ENCODE measurements at regions not wholly inside any gene's neighbourhood (a gene's known extent, or its start where the extent isn't known, plus 50 kb on each side); places are given as distances from the start of the nearest gene placed in this dataset.
"Not testable (repeated sequence)": the region's sequence is repeated elsewhere in the genome, so short reads cannot be mapped to it uniquely, and the experiment has no call there.

DNA sequence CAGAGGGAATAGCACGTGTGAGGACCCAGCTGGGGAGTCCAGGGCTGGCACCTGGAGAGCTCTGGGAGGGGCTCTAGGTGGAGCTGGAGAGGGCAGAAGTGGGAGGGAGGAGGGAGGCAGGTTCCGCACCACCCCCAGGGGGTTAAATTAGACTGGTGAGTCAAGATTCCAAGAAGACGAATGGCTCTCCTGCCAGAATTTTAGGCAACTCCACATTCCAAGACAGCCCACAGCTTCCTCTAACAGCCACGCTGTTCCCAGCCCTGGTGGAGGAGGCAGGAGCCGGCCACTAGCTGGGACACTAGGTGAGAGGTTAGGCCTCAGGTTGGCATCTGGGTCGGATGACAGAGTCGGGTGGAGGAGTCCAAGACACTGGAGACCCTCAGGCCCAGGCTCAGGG, 60.2 kb downstream of the TFAP2C start:
- peak; percentile 67 for DNase-seq (ENCODE audit: low read depth)

DNA sequence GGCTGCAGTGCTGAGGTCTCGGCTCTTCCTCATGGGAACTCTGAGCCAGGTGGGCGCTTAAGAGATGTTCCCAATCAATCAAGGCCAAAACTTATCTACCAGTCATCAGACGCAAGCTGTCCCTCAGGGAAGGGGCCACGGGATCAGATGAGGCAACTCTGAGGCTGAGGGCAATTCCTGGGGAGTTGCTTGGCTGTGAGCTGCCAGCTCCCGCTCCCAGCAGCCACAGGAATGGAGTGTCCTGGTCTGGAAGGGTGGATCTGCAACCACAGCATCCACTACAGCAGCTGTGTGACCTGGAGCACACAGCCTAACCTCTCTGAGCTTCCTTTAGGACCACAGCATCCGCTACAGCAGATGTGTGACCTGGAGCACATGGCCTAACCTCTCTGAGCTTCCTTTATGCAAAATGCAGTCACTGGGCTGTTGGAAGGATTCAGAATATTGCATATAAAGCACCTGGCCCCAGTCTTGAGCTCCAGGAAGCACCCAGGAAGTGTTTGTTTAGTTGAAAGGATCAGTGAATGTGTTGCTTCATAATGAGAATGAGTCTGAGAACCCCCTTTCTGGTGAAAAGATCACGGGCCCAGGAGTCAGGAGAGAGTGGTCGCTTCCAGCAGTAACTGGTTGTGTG, 60.9 kb downstream of the TFAP2C start:
- peak; percentile 64 for DNase-seq (ENCODE audit: low read depth)

DNA sequence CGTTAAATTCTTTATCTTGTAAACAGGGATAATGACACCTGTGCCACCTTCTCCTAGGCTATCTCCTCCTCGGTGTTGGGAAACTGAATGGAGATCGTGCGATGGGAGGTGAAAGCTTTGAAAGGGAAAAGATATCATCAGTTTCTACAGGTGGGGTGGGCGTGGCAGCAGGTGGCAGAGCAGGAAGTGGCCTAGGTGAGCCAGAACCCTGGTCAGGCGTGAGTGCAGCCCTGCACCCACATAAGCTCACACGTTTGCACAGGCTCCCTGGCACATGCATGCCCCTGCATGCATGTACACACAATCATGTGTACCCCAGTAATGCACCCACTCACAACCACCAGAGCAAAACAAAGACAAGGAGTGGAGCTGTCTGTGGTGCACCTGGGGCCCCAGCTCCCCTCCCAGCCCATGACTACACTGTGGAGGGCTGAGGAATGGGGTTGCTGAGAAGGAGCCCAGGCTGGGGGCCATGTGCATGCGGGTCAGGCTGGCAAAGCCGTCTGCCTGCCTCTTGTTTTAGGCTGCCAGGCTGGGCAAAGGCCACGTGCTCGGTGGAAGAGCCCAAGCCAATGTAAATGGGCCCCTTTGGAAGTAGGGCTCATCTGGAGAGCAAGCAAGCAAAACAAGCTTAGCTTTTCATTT, 61.5 kb downstream of the TFAP2C start:
- no peak for DNase-seq (ENCODE audit: low read depth)

DNA sequence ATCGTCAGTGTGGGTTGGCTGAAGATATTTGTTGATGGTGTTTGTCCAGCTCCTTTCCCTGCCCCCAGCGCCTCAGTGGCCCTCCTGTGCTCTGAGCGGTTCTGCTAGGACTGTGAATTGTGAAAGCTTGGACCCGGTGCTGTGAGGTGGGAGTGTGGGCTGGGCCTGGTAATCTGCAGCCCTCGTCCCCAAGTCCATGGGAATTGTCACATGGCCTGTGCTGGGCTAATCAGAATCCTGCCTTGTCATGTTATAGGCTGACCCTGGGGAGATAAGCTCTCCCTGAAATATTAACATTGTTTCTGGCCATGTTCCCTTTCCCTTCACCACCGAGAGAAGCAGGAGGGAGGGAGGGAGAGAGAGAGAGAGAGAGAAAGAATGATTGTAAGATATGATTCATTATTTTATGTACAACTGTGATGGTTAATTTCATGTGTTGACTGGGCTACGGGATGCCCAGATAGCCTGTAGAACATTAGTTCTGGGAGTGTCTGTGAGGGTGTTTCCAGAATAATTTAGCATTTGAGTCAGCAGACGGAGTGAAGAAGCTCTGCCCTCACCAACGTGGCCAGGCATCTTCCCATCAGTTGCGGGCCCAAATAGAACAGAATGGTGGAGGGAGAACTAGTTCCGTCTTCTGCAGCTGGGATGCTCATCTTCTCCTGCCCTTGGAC, 62.4 kb downstream of the TFAP2C start:
- DNase-seq (ENCODE audit: low read depth) = no peak

DNA sequence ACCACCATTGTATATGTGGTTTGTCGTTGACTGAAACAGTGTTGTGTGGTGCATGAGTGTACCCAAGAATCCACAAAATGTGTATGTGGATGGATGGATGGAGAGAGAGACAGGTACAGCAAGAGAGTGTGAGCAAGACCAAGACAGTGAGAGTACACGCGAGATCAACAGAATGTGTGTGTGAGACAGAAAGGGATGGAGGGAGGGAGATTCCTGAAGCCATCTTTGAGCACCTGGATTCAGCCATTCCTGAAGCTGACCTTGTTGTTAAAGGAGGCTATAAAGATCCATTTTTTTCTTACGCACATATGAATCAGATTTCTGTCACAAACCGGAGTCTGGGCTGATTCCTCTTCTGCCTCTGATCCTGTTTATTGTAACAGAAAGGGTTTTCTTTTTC, 64.1 kb downstream of the TFAP2C start:
- no peak for DNase-seq (ENCODE audit: low read depth)

DNA sequence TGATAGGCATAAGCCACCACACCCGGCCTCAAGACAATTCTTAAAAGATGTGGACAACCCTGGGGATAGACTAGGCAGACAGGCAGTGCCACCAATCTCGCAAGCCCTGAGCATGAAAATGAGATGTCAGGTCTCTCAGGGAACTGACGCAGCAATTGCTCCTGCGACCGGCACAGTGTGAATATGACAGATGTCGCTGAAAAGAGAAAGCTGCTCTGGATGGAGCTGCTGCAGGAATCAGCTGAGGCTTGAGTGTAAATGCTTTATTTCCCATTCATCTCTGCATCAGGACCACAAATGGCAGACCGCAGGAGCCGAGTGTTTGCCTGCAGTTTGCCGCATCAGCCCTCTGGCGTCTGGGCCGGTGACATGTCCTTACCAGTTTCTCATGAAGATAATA, 68.4 kb downstream of the TFAP2C start:
- no peak for DNase-seq (ENCODE audit: low read depth)

DNA sequence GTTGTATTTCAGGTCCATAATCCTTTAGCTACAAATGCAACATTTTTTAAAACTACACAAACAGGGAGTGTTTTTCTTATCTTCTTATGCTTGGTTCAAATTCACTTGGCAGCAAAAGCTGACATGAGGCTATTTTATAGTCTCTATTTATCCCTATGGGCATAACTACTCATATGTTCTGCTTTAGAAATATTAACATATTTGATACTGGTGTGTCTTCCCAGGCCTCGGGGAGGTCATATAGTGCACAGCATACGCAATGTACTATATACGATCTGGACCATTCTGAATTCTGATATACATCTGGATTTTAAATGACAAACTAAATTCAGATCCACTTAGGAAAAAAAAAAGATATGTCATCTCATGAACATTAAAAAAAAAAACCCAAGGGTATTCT, 69.2 kb downstream of the TFAP2C start:
- no peak for DNase-seq (ENCODE audit: low read depth)

DNA sequence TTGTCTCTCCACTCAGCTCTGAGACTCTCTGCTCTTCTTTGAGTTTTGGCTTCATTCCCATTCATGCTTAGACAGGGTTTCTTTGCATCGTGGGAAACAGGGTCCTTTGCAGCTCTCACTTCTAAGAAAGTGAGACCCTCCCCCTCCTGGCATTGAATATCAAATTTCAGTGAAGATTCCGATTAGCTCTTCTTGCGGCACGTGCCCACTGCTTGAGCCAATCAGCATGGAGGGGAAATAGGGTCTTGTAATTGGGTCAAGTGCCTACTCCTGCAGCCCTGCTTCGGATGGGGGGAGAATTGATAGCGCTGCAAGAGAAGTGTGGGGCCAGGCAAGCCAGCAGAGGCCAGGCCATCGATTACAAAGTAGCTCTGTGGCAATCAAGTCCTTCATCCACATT, 69.6 kb downstream of the TFAP2C start:
- DNase-seq (ENCODE audit: low read depth) = no peak

DNA sequence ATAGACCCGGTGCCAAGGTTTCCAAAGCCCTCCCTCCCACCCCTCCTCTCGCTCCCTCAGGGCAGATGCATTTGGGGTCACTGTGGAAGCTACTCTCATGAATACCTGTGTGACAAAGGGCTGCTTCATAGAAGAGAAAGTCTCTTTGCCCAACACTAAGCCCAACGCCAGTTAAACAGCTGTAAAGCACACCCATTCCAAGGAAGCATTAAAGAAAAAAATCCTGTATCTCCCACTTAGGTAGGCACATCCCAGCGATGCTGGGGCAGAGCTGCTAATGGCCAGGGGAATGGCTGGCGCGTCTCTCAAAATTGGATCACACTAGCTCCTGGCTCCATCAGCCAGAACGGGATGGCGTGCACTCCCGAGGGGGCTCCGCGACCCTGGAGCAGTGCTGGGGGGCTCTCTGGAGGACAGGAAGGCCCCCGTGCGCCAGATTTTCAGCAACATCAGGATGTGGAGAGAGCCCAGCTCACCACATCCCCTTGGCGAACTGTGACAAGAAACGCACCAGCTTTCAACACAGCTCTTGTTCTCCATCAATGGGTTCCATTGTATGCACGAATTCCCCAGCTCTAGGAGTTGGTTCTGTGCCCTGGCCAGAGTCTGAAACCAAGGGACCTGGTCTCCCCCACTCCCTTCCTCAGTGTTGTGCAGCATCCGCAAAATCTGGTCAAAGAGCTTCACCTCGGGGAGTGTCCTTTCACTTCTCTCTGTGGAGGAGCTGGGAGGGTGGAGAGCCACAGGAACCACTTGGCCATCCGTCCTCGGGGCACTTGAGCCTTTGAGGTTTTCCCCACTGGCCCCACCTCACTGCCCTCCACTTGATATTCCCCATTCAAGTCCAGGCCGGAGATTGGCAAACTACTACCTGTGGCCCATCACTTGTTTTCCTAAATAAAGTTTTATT, 74.1 kb downstream of the TFAP2C start:
- peak; percentile 73 for DNase-seq (ENCODE audit: low read depth)

DNA sequence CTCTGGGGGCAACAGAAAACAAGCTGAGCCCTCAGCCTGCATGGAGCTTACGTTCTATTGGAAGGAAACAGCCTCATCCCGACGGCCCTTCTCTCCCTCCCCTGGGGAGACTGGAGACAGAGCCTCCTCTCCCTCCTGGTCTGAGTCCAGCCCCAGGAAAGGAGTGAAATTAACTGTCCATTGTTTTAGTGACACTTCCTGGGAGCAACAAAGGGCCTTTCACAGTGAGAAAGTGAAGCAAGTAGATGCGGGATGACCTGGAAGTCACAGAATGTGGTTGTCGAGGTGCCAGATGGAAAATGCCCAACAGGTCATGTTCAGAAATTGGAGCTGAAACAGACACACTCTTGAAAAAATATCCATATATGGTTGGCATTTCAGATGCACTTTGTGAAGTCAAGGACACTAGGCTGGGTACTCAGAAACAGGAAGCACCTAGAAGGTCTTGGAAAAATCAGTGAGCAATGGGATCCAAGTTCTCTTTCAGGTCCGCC, 77.8 kb downstream of the TFAP2C start:
- DNase-seq (ENCODE audit: low read depth) = peak; percentile 48

DNA sequence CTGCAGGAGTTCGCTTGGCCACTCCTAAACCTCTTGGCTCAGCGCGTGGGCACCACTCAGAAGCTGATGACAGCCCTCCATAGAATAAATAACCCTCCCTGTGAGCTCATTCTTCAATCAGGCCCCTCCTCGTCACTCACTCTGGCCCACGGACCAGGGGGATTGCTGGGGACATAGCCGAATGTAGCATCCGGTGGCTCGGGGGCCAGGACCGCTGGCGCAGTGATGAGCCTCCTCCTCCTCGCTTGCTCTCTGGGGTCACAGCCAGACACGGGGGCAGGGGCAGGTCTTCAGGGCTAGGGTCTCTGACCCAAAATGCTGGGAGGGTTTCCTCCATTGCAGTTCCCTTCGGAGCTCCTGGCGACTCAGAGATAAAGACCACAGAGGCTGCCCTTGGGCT, 79.9 kb downstream of the TFAP2C start:
- DNase-seq (ENCODE audit: low read depth) = no peak

DNA sequence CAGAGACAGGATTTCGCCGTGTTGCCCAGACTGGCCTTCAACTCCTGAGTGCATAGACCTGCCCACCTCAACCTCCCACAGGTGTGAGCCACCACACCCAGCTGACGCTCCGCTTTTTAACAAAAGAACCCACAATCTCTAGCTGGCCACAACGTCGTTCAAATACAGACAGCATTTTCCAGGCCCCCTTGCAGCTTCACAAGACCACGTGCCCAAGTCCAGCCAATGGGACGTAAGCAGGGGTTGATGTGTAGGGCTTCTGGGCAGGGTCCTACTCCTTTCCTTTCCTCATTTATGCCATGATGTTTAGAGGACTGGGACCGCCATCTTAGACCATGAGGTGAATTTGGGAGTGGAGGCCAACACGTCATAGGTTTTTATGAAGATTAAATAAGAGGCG, 81.0 kb downstream of the TFAP2C start:
- DNase-seq (ENCODE audit: low read depth) = no peak

DNA sequence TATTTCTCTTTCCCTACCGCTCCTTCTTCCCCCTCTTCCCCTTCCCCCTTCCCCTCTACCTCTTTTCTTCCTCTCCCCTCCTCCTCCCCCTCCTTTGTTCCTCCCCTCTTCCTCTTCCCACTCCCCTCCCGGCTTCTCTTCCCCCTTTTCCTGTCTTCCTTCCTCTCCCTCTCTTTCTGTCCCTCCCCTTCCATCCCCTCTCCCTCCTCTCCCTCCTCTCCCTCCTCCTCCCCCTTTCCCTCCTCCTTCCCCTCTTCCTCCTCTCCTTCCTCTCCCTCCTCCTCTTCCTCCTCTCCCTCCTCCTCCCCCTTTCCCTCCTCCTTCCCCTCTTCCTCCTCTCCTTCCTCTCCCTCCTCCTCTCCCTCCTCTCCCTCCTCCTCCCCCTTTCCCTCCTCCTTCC, 81.5 kb downstream of the TFAP2C start:
- DNase-seq (ENCODE audit: low read depth) = not testable (repeated sequence)

DNA sequence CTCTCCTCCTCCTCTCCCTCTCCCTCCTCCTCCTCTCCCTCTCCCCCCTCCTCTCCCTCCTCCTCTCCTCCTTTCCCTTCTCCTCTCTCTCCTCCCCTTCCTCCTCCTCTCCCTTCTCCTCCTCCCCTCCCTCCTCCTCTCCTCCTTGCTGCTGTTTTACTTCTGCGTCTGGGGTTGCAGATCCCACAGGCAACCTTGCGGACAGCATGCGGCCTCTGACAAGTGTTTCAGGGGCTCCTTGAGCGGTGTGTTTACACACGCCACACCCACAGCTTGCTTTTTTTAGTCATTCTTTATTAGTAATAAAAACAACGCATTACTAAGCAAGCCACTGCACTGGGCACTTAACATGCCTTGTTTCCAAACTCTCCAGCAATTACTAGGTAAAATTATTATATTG, 81.9 kb downstream of the TFAP2C start:
- DNase-seq (ENCODE audit: low read depth) = peak; percentile 25

DNA sequence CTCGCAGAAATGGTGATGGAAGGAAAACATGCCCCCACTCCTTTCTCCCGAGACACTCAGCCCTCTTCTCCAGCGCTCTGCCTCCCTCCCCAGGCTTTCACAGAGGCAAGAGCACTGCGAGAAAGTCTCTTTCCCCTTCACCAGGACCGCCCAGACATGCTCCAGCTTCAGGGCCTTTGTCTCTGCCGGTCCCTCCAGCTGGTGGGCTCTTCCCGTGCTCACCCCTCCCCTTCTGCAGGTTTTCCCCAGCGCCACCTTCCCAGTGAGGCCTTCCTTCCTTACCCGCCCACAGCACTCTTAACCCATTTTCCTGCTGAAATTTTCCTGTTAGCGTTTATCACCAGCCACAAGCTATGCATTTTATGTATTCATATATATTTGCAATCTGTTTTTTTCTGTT, 86.2 kb downstream of the TFAP2C start:
- DNase-seq (ENCODE audit: low read depth) = no peak

DNA sequence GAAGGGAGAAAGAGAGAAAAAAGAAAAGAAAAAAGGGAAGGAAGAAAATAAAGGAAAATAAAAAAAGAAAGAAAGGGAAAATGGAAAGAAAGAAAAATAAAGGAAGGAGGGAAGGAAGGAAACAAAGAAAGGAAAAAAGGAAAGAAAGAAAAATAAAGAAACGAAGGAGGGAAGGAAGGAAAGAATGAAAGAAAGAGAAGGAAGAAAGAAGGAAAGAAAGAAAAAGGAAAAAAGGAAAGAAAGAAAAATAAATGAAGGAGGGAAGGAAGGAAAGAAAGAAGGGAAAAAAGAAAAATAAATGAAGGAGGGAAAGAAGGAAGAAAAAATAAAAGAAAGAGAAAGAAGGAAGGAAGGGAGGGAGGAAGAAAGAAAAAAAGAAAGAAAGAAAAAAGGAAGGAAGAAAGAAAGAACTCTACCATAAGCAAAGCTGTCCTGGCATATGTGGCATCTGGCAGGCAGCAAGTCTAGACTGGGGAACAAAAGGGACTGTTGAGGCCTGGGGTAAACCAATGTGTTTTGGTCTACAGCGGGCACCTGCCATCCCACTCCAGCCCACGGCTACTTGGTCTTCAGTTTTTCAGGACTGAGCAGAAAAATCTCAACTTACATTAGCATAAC, 86.9 kb downstream of the TFAP2C start:
- no peak for DNase-seq (ENCODE audit: low read depth)

DNA sequence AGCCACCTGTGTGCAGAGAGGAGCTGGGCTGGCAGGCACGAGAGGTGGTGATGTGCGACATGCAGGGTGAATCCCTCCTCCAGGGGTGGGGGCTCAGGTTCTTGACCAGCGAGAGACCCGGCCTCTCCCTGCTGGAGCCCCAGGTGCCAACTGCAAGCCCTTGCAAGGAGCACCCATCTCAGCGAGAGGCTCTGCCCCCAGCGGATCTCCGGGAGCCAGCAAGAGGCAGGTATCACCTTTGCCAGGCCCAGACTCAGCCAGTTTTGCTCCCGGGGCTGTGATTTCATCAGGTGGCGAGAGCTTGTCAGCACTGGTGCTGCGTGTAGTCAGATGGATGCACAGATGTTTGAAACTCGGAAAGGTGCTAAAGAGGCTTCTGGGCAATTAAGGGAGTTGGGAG, 87.7 kb downstream of the TFAP2C start:
- DNase-seq (ENCODE audit: low read depth) = no peak

DNA sequence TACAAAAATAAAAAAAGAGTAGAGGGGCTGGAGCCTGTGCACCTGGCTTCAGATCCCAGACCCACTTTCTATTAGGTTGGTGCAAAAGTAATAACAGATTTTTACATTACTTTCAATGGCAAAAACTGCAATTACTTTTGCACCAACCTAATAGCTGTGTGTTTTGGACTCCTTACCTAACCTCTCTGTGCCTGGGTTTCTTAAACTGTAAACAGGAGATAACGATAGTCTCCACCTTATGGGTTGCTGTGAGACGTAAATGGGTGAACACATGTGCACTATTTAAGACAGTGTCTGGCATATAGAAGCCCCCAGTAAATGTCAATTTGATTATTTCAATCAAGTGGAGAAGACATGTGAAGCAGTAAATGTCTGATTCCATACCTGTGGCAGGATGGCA, 89.7 kb downstream of the TFAP2C start:
- no peak for DNase-seq (ENCODE audit: low read depth)

DNA sequence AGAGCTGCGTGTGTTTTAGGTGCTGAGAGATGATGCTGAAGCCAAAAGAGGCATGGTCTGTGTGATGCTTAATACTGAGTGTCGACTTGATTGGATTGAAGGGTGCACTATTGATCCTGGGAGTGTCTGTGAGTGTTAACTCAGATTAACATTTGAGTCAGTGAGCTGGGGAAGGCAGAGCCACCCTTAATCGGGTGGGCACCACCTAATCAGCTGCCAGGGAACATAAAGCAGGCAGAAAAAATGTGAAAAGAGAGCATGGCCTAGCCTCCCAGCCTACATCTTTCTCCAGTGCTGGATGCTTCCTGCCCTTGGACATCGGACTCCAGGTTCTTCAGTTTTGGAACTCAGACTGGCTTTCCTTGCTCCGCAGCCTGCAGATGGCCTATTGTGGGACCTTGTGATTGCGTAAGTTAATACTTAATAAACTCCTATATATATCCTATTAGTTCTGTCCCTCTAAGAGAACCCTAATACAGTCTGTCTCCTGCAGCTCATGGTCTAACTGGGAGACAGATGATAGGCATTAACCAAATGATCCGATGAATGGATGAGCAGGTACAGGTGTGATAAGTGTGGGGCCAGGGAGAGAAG, 91.6 kb downstream of the TFAP2C start:
- no peak for DNase-seq (ENCODE audit: low read depth)

DNA sequence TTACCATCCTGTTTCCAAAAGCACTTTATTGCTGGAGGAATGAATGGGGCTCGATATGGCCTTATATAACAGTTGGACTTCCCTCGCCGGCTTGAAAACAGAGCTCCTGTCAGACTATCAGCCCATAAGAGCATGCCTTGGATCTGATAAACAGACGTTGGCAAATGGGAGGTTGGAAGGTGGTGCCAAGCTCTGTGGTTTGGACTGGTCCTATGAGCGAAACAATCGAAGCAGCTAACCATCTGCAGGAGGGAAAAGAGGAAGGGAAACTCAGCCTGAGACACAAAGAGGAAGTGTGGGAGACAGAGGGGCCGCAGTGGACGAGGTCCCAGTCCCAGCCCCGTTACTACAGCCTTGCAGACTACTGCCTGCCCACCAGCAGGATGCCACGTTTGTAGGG, 92.9 kb downstream of the TFAP2C start:
- peak; percentile 49 for DNase-seq (ENCODE audit: low read depth)

DNA sequence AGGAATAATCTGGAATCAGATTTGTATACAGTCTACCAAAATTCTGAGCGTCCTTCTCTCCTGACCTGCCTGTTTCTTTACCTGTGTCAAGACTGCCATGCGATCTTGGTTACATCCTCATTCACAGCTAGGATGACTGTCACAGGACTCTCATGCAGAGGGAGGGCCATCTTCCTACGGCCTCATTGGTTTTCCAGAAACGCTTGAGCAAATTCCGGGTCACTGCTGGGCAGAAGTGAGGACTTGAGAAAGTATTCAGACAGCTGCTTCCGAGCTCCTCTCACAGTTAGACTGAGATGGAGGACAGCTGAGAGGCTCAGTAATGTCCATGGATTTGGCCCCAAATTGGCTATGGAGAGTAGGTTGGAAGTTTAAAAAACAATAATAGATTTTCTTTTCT, 94.2 kb downstream of the TFAP2C start:
- DNase-seq (ENCODE audit: low read depth) = no peak

Measured in RPMI7951 (cell line).